ENCODE measurements at regions not wholly inside any gene's neighbourhood (a gene's known extent, or its start where the extent isn't known, plus 50 kb on each side); places are given as distances from the start of the nearest gene placed in this dataset.
A peak's percentile ranks its signal among the peaks of the same experiment; 100 is the strongest.

DNA sequence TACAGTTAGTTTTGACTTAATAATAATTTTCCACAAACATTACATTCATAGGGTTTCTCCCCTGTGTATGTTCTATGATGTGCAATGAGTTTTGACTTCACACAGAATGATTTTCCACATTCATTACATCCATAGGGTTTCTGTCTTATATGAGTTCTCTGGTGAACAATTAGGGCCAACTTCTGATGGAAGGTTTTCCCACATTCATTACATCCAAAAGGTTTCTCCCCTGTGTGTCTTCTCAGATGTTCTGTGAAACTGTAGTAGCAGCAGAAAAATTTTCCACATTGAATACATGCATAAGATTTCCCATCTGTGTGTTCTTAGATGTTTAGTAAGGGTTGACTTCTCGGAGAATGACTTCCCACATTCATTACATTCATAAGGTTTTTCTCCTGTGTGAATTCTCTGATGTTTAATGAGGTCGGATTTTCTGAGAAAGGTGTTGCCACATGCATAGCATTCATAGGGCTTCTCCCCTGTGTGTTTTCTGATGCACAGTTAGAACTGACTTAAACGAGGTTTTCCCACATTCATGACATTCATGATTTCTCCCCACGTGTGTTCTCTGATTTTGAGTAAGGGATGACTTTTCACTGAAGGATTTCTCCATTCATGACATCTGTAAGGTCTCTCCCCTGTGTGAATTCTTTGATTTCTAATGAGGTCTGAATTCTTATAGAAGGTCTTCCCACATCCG is 118.5 kb downstream of the ZNF33B start:
- Histone ChIP-seq H3K36me3 (ENCODE audit: control insufficient read depth in 2 of 2, extremely low read depth in 1 of 2, insufficient read depth in 2 of 2, low read length in 2 of 2) (peaks cover 0 to 5% of the 10 kb centered on the region in 2 experiments), H3K9ac (ENCODE audit: control insufficient read depth, extremely low read depth, insufficient read depth, low read length) (no peak overlapping the region), H3K4me3 (ENCODE audit: control insufficient read depth in 2 of 3, extremely low read depth in 1 of 3, insufficient read depth in 2 of 3, low read depth in 1 of 3, low read length in 3 of 3) (no peak overlapping the region), H3K27ac (ENCODE audit: control insufficient read depth, insufficient read depth, low read length) (no peak overlapping the region), H3K9me1 (ENCODE audit: control insufficient read depth, extremely low read depth, insufficient read depth, low read length) (no peaks in the 10 kb centered on the region), H3K27me3 (ENCODE audit: control insufficient read depth, extremely low read depth, insufficient read depth, low read length) (no peaks in the 10 kb centered on the region), H3K4me2 (ENCODE audit: control insufficient read depth, extremely low read depth, insufficient read depth, low read depth, low read length) (no peak overlapping the region), H2AFZ (ENCODE audit: control insufficient read depth, low read length) (no peak overlapping the region), H3K4me1 (ENCODE audit: control insufficient read depth, extremely low read depth, insufficient read depth, low read length) (no peaks in the 10 kb centered on the region), H3K9me3 (ENCODE audit: control insufficient read depth, low read depth, low read length) (peaks cover 21% of the 10 kb centered on the region), H3K79me2 (ENCODE audit: control insufficient read depth, insufficient read depth, low read length) (no peaks in the 10 kb centered on the region), H4K20me1 (ENCODE audit: control insufficient read depth, extremely low read depth, insufficient read depth, low read length) (no peaks in the 10 kb centered on the region)
- TF ChIP-seq, protein P1, sequence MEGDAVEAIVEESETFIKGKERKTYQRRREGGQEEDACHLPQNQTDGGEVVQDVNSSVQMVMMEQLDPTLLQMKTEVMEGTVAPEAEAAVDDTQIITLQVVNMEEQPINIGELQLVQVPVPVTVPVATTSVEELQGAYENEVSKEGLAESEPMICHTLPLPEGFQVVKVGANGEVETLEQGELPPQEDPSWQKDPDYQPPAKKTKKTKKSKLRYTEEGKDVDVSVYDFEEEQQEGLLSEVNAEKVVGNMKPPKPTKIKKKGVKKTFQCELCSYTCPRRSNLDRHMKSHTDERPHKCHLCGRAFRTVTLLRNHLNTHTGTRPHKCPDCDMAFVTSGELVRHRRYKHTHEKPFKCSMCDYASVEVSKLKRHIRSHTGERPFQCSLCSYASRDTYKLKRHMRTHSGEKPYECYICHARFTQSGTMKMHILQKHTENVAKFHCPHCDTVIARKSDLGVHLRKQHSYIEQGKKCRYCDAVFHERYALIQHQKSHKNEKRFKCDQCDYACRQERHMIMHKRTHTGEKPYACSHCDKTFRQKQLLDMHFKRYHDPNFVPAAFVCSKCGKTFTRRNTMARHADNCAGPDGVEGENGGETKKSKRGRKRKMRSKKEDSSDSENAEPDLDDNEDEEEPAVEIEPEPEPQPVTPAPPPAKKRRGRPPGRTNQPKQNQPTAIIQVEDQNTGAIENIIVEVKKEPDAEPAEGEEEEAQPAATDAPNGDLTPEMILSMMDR (optimal IDR thresholded peaks at IDR 0.05 in 1 of 3, IDR thresholded peaks at IDR 0.05 in 1 of 3, conservative IDR thresholded peaks at IDR 0.05 in 1 of 3; ENCODE audit: extremely low read depth in 1 of 3, insufficient read depth in 2 of 3, low read length in 3 of 3), result no peak
- TF ChIP-seq EZH2 (IDR thresholded peaks at IDR 0.05; ENCODE audit: low read length), result no peak
- dilution Hi-C loops (cut with MboI; ENCODE audit: extremely low pct_ligation_motif_present, low sequenced_read_pairs), result no loop called here
- DNase-seq (ENCODE audit: low read depth, low spot score), result no peak
- FAIRE-seq, result peak; percentile 32

DNA sequence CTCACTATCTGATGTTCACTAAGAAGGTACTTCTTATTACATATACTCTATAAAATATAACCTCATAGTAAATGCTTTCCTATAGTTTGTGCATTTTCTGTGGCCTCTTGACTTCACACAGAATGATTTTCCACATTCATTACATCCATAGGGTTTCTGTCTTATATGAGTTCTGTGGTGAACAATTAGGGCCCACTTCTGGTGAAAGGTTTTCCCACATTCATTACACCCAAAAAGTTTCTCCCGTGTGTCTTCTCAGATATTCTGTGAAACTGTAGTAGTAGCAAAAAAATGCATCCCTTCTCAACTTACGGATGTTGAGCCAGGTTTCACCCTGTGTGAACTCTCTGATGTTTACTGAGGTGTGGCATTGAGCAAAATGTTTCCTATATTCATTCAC is 119.3 kb downstream of the ZNF33B start:
- Histone ChIP-seq H3K4me3 (ENCODE audit: control insufficient read depth in 2 of 3, extremely low read depth in 1 of 3, insufficient read depth in 2 of 3, low read depth in 1 of 3, low read length in 3 of 3) (no peak overlapping the region), H3K79me2 (ENCODE audit: control insufficient read depth, insufficient read depth, low read length) (no peaks in the 10 kb centered on the region), H3K27ac (ENCODE audit: control insufficient read depth, insufficient read depth, low read length) (no peak overlapping the region), H3K4me2 (ENCODE audit: control insufficient read depth, extremely low read depth, insufficient read depth, low read depth, low read length) (no peak overlapping the region), H3K9me1 (ENCODE audit: control insufficient read depth, extremely low read depth, insufficient read depth, low read length) (no peaks in the 10 kb centered on the region), H4K20me1 (ENCODE audit: control insufficient read depth, extremely low read depth, insufficient read depth, low read length) (no peaks in the 10 kb centered on the region), H3K27me3 (ENCODE audit: control insufficient read depth, extremely low read depth, insufficient read depth, low read length) (no peaks in the 10 kb centered on the region), H3K4me1 (ENCODE audit: control insufficient read depth, extremely low read depth, insufficient read depth, low read length) (no peaks in the 10 kb centered on the region), H3K36me3 (ENCODE audit: control insufficient read depth in 2 of 2, extremely low read depth in 1 of 2, insufficient read depth in 2 of 2, low read length in 2 of 2) (peaks cover 0 to 5% of the 10 kb centered on the region in 2 experiments), H3K9me3 (ENCODE audit: control insufficient read depth, low read depth, low read length) (peaks cover 22% of the 10 kb centered on the region), H3K9ac (ENCODE audit: control insufficient read depth, extremely low read depth, insufficient read depth, low read length) (no peak overlapping the region), H2AFZ (ENCODE audit: control insufficient read depth, low read length) (no peak overlapping the region)
- dilution Hi-C loops (cut with MboI; ENCODE audit: extremely low pct_ligation_motif_present, low sequenced_read_pairs), result no loop called here
- no peak for TF ChIP-seq EZH2 (IDR thresholded peaks at IDR 0.05; ENCODE audit: low read length)
- TF ChIP-seq, protein P1 (optimal IDR thresholded peaks at IDR 0.05 in 1 of 3, IDR thresholded peaks at IDR 0.05 in 1 of 3, conservative IDR thresholded peaks at IDR 0.05 in 1 of 3; ENCODE audit: extremely low read depth in 1 of 3, insufficient read depth in 2 of 3, low read length in 3 of 3), result no peak
- DNase-seq (ENCODE audit: low read depth, low spot score) (no peak), FAIRE-seq (no peak)
